Testis (tissue), 2 donors: ENCODE measurements at regions not wholly inside any gene's neighbourhood (a gene's known extent, or its start where the extent isn't known, plus 50 kb on each side); places are given as distances from the start of the nearest gene placed in this dataset.

Source experiments
- CTCF ChIP-seq, 3 experiments: fragments of 450-650 bp in 2 of 3; fragments of 200-600 bp in 1 of 3; sonication (generic) in 1 of 3; IDR thresholded peaks; one replicate each; pipeline ENCODE4 v1.5.1; 2016 to 2019; ENCODE audit warnings: antibody characterized with exemption in 3 of 3, mild to moderate bottlenecking in 2 of 3, moderate library complexity in 1 of 3
- POLR2A ChIP-seq: fragments of 450-650 bp; IDR thresholded peaks from one replicate; pipeline ENCODE4 v1.6.1; 2017; ENCODE audit warnings: antibody characterized with exemption, mild to moderate bottlenecking, moderate library complexity

- no peak for TF ChIP-seq CTCF (IDR thresholded peaks at IDR 0.05)
- TF ChIP-seq POLR2A: no peak
Measured at GRCh38 chr3:104316118-104316517, 1050.6 kb upstream of the ALCAM start.
